ENCODE measurements at regions not wholly inside any gene's neighbourhood (a gene's known extent, or its start where the extent isn't known, plus 50 kb on each side); places are given as distances from the start of the nearest gene placed in this dataset.

- no peak for DNase-seq
Observed at GRCh38 chr3:24937780-24938179, 443.1 kb upstream of the THRB start.

GRCh38 chr3:24943961-24944360 is 449.3 kb upstream of the THRB start:
- no peak for DNase-seq

- DNase-seq, result peak; percentile 15
Observed at GRCh38 chr3:24944805-24945520, 450.3 kb upstream of the THRB start.

- DNase-seq, result no peak
Observed at GRCh38 chr3:24945563-24945962, 450.9 kb upstream of the THRB start.

GRCh38 chr3:24947103-24947502 is 452.5 kb upstream of the THRB start:
- DNase-seq, result no peak

GRCh38 chr3:24951180-24951579 is 456.5 kb upstream of the THRB start:
- DNase-seq, result no peak

GRCh38 chr3:24952388-24952787 is 457.7 kb upstream of the THRB start:
- DNase-seq, result no peak

GRCh38 chr3:24953060-24953771 is 458.6 kb upstream of the THRB start:
- DNase-seq, result no peak

- no peak for DNase-seq
Observed at GRCh38 chr3:24956613-24957012, 462.0 kb upstream of the THRB start.

- no peak for DNase-seq
Observed at GRCh38 chr3:24958271-24958670, 463.6 kb upstream of the THRB start.

GRCh38 chr3:24958910-24959447 is 464.3 kb upstream of the THRB start:
- DNase-seq, result no peak

- DNase-seq, result peak; percentile 43
Observed at GRCh38 chr3:24963762-24964625, 464.1 kb upstream of the RARB start.

- DNase-seq, result no peak
Observed at GRCh38 chr3:24965706-24966385, 462.2 kb upstream of the RARB start.

GRCh38 chr3:24968036-24968435 is 460.0 kb upstream of the RARB start:
- no peak for DNase-seq

- no peak for DNase-seq
Observed at GRCh38 chr3:24972491-24972890, 455.6 kb upstream of the RARB start.

GRCh38 chr3:24981309-24981708 is 446.8 kb upstream of the RARB start:
- no peak for DNase-seq

- peak; percentile 22 for DNase-seq
Observed at GRCh38 chr3:24981924-24982323, 446.1 kb upstream of the RARB start.

GRCh38 chr3:24985668-24986067 is 442.4 kb upstream of the RARB start:
- DNase-seq, result no peak

- no peak for DNase-seq
Observed at GRCh38 chr3:24986612-24987011, 441.5 kb upstream of the RARB start.

- no peak for DNase-seq
Observed at GRCh38 chr3:24999357-24999756, 428.7 kb upstream of the RARB start.

- peak; percentile 23 for DNase-seq
Observed at GRCh38 chr3:25000971-25001591, 427.0 kb upstream of the RARB start.

- no peak for DNase-seq
Observed at GRCh38 chr3:25002052-25002451, 426.0 kb upstream of the RARB start.

Data from hindlimb muscle (tissue), 1 donor.